ENCODE measurements at regions not wholly inside any gene's neighbourhood (a gene's known extent, or its start where the extent isn't known, plus 50 kb on each side); places are given as distances from the start of the nearest gene placed in this dataset.

DNA sequence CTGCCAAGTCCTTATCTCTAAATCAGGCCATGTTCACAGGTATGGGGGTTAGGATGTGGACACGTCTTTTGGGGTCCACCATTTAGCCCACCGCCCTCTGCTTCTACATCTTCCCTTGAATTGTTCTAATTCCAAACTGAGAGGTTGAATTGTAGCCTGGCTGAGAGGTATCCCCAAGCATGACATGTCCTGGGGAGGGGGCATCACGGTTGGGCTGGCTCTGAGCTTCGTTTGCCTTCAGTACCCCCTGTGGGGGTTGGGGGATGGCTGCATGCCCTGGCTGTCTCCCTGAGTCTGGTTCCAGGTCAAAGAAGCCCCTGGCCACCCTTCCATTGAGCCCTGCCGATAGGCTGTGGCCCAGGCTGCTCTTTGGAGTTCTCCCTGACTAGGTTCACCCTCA lies 204.6 kb downstream of the GLRX3 start:
- no peak for TF ChIP-seq POLR2A (IDR thresholded peaks at IDR 0.05)
- TF ChIP-seq, protein P1, sequence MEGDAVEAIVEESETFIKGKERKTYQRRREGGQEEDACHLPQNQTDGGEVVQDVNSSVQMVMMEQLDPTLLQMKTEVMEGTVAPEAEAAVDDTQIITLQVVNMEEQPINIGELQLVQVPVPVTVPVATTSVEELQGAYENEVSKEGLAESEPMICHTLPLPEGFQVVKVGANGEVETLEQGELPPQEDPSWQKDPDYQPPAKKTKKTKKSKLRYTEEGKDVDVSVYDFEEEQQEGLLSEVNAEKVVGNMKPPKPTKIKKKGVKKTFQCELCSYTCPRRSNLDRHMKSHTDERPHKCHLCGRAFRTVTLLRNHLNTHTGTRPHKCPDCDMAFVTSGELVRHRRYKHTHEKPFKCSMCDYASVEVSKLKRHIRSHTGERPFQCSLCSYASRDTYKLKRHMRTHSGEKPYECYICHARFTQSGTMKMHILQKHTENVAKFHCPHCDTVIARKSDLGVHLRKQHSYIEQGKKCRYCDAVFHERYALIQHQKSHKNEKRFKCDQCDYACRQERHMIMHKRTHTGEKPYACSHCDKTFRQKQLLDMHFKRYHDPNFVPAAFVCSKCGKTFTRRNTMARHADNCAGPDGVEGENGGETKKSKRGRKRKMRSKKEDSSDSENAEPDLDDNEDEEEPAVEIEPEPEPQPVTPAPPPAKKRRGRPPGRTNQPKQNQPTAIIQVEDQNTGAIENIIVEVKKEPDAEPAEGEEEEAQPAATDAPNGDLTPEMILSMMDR (IDR thresholded peaks at IDR 0.05): no peak
